Esophagus muscularis mucosa (tissue), 4 donors: ENCODE measurements at regions not wholly inside any gene's neighbourhood (a gene's known extent, or its start where the extent isn't known, plus 50 kb on each side); places are given as distances from the start of the nearest gene placed in this dataset.

Experiments
- CTCF ChIP-seq, 3 experiments: fragments of 200-600 bp in 2 of 3; fragments of 450-650 bp in 1 of 3; sonication (generic) in 2 of 3; IDR thresholded peaks; one replicate each; pipeline ENCODE4 v1.5.1; 2017 to 2019; ENCODE audit warnings: antibody characterized with exemption in 3 of 3, mild to moderate bottlenecking in 2 of 3, moderate library complexity in 1 of 3
- EP300 ChIP-seq: sonication (generic); formaldehyde crosslinking; IDR thresholded peaks from one replicate; pipeline ENCODE4 v1.6.1; 2017; ENCODE audit warnings: antibody characterized with exemption
- POLR2A ChIP-seq: fragments of 450-650 bp; IDR thresholded peaks from one replicate; pipeline ENCODE4 v1.6.1; 2017; ENCODE audit warnings: antibody characterized with exemption, moderate library complexity, mild to moderate bottlenecking, low read depth
- POLR2AphosphoS5 ChIP-seq, 2 donors: sonication (generic); formaldehyde crosslinking; IDR thresholded peaks; one replicate each; pipeline ENCODE4 v1.6.1; 2017; ENCODE audit warnings: antibody characterized with exemption in 2 of 2

- TF ChIP-seq POLR2AphosphoS5 (IDR thresholded peaks at IDR 0.05): no peak
- no peak for TF ChIP-seq CTCF (IDR thresholded peaks at IDR 0.05)
- TF ChIP-seq POLR2A: no peak
- no peak for TF ChIP-seq EP300
Measured at GRCh38 chr20:7609251-7609650, 331.0 kb downstream of the HAO1 start.
